GM23248 (cell line): ENCODE measurements at regions not wholly inside any gene's neighbourhood (a gene's known extent, or its start where the extent isn't known, plus 50 kb on each side); places are given as distances from the start of the nearest gene placed in this dataset.
"Not testable (repeated sequence)": the region's sequence is repeated elsewhere in the genome, so short reads cannot be mapped to it uniquely, and the experiment has no call there.

Source experiments
- DNase-seq: peaks from one replicate; pipeline ENCODE4 v3.0.0-alpha.2; 2015
- H2AFZ ChIP-seq: fragments of 200-600 bp; sonication (generic); 2 replicates; pipeline ENCODE4 v1.6.1; 2016; ENCODE audit warnings: antibody characterized with exemption
- H3F3A ChIP-seq: fragments of 200-600 bp; sonication (generic); 2 replicates; pipeline ENCODE4 v1.6.1; 2016; ENCODE audit warnings: mild to moderate bottlenecking, antibody characterized with exemption, mixed run types; ENCODE audit not compliant: insufficient read depth
- H3K27ac ChIP-seq: fragments of 200-600 bp; sonication (generic); 2 replicates; pipeline ENCODE4 v1.5.1; 2016; ENCODE audit warnings: mild to moderate bottlenecking
- H3K27me3 ChIP-seq: fragments of 200-600 bp; sonication (generic); replicated peaks from 2 replicates; pipeline ENCODE4 v1.6.1; 2016; ENCODE audit warnings: mild to moderate bottlenecking; ENCODE audit not compliant: insufficient read depth
- H3K36me3 ChIP-seq: fragments of 200-600 bp; sonication (generic); 2 replicates; pipeline ENCODE4 v1.6.1; 2016; ENCODE audit warnings: low read depth, mild to moderate bottlenecking
- H3K4me1 ChIP-seq: fragments of 200-600 bp; sonication (generic); 2 replicates; pipeline ENCODE4 v1.6.1; 2016; ENCODE audit warnings: mild to moderate bottlenecking; ENCODE audit not compliant: insufficient read depth
- H3K4me2 ChIP-seq: fragments of 200-600 bp; sonication (generic); one replicate; pipeline ENCODE4 v1.6.1; 2016; ENCODE audit warnings: mild to moderate bottlenecking; ENCODE audit not compliant: unreplicated experiment
- H3K4me3 ChIP-seq: fragments of 200-600 bp; sonication (generic); 2 replicates; pipeline ENCODE4 v1.5.1; 2016; ENCODE audit warnings: mild to moderate bottlenecking
- H3K79me2 ChIP-seq: fragments of 200-600 bp; sonication (generic); 2 replicates; pipeline ENCODE4 v1.6.1; 2016; ENCODE audit warnings: mild to moderate bottlenecking; ENCODE audit not compliant: insufficient read depth
- H3K9ac ChIP-seq: fragments of 200-600 bp; sonication (generic); 2 replicates; pipeline ENCODE4 v1.6.1; 2016; ENCODE audit warnings: mild to moderate bottlenecking
- H3K9me2 ChIP-seq: fragments of 200-600 bp; sonication (generic); 2 replicates; pipeline ENCODE4 v1.6.1; 2016; ENCODE audit warnings: mixed run types, mild to moderate bottlenecking, moderate library complexity; ENCODE audit not compliant: insufficient read depth
- H3K9me3 ChIP-seq: fragments of 200-600 bp; sonication (generic); one replicate; pipeline ENCODE4 v1.6.1; 2017; ENCODE audit warnings: low read depth
- H4K20me1 ChIP-seq: fragments of 200-600 bp; sonication (generic); 2 replicates; pipeline ENCODE4 v1.6.0; 2016; ENCODE audit not compliant: insufficient read depth
- EZH2 ChIP-seq: fragments of 200-600 bp; sonication (generic); IDR thresholded peaks from 2 replicates; pipeline ENCODE4 v1.6.1; 2018; ENCODE audit warnings: antibody characterized with exemption, mild to moderate bottlenecking; ENCODE audit not compliant: insufficient read depth, poor library complexity, severe bottlenecking
- EZH2phosphoT487 ChIP-seq: fragments of 200-600 bp; sonication (generic); IDR thresholded peaks from 2 replicates; pipeline ENCODE4 v1.6.1; 2018; ENCODE audit warnings: antibody characterized with exemption, moderate library complexity, mild to moderate bottlenecking, low read depth; ENCODE audit not compliant: insufficient read depth
- WGBS, 2 experiments: methylation state at CpG; one replicate each; pipeline ENCODE4 v1.1.6; 2015 to 2017; ENCODE audit warnings: low lambda C conversion rate in 2 of 2, low coverage in 1 of 2; ENCODE audit errors: missing lambda C conversion rate in 2 of 2; 5-methylcytosine and 5-hydroxymethylcytosine counted together
- in situ Hi-C: fragments of 300-500 bp; cut with MboI; formaldehyde crosslinking; loops from 2 replicates; pipeline ENCODE4 v1.15.0; 2020

GRCh38 chrX:112218388-112218787 lies 135.8 kb upstream of the TRPC5 start:
- Histone ChIP-seq H3K79me2 (no peaks in the 10 kb centered on the region), H3F3A (no peaks in the 10 kb centered on the region), H3K27me3 (no peaks in the 10 kb centered on the region), H3K9me3 (no peaks in the 10 kb centered on the region), H3K4me2 (no peak overlapping the region), H3K4me1 (no peaks in the 10 kb centered on the region), H4K20me1 (no peaks in the 10 kb centered on the region), H3K9ac (no peak overlapping the region), H3K36me3 (no peaks in the 10 kb centered on the region), H3K27ac (no peak overlapping the region), H3K4me3 (no peak overlapping the region), H2AFZ (no peak overlapping the region), H3K9me2 (no peaks in the 10 kb centered on the region)
- TF ChIP-seq EZH2, result no peak
- no peak for TF ChIP-seq EZH2phosphoT487
- 18 to 38% methylated on average over 4 of the region's 4 CpGs for WGBS, 2 experiments
- in situ Hi-C loops, result no loop called here
- DNase-seq, result no peak

- 11 to 14% methylated on average over 3 of the region's 3 CpGs for WGBS, 2 experiments
- peaks cover 4% of the 10 kb centered on the region; the same call in 1 of the 2 replicates for H3K4me1 ChIP-seq
- H2AFZ ChIP-seq, result no peak overlapping the region
- H3K79me2 ChIP-seq, result no peaks in the 10 kb centered on the region
- in situ Hi-C loops, result no loop called here
- H3K9me3 ChIP-seq, result no peaks in the 10 kb centered on the region
- no peak overlapping the region for H3K4me2 ChIP-seq
- H3F3A ChIP-seq, result no peaks in the 10 kb centered on the region
- no peaks in the 10 kb centered on the region for H3K27me3 ChIP-seq
- H4K20me1 ChIP-seq, result no peaks in the 10 kb centered on the region
- H3K36me3 ChIP-seq, result no peaks in the 10 kb centered on the region
- DNase-seq, result peak; percentile 65
- H3K27ac ChIP-seq, result no peak overlapping the region
- TF ChIP-seq EZH2phosphoT487 (no peak), EZH2 (no peak)
- H3K9me2 ChIP-seq, result no peaks in the 10 kb centered on the region
- no peak overlapping the region for H3K9ac ChIP-seq
- no peak overlapping the region for H3K4me3 ChIP-seq
Measured at GRCh38 chrX:112211459-112211858, 128.9 kb upstream of the TRPC5 start.

- no peak overlapping the region for H3K27ac ChIP-seq
- DNase-seq, result no peak
- no peak overlapping the region for H3K4me2 ChIP-seq
- no peaks in the 10 kb centered on the region for H3K27me3 ChIP-seq
- 5 to 11% methylated on average over 3 of the region's 3 CpGs for WGBS, 2 experiments
- TF ChIP-seq EZH2 (no peak), EZH2phosphoT487 (no peak)
- H3K4me1 ChIP-seq, result no peaks in the 10 kb centered on the region
- no peaks in the 10 kb centered on the region for H3K9me3 ChIP-seq
- H3K9me2 ChIP-seq, result no peaks in the 10 kb centered on the region
- H3K79me2 ChIP-seq, result no peaks in the 10 kb centered on the region
- no peak overlapping the region for H3K4me3 ChIP-seq
- no peaks in the 10 kb centered on the region for H3K36me3 ChIP-seq
- H4K20me1 ChIP-seq, result no peaks in the 10 kb centered on the region
- no peaks in the 10 kb centered on the region for H3F3A ChIP-seq
- no peak overlapping the region for H3K9ac ChIP-seq
- H2AFZ ChIP-seq, result no peak overlapping the region
- in situ Hi-C loops, result no loop called here
Measured at GRCh38 chrX:112197840-112198239, 115.3 kb upstream of the TRPC5 start.

- Histone ChIP-seq H3K4me1 (no peaks in the 10 kb centered on the region), H3F3A (no peaks in the 10 kb centered on the region), H2AFZ (no peak overlapping the region), H3K79me2 (no peaks in the 10 kb centered on the region), H3K4me2 (no peak overlapping the region), H3K36me3 (no peaks in the 10 kb centered on the region), H3K9me3 (no peaks in the 10 kb centered on the region), H3K27ac (no peak overlapping the region), H3K9ac (no peak overlapping the region), H4K20me1 (no peaks in the 10 kb centered on the region), H3K9me2 (no peaks in the 10 kb centered on the region), H3K4me3 (no peak overlapping the region), H3K27me3 (no peaks in the 10 kb centered on the region)
- in situ Hi-C loops, result no loop called here
- TF ChIP-seq EZH2, result no peak
- TF ChIP-seq EZH2phosphoT487, result no peak
- 51 to 70% methylated on average over 4 of the region's 4 CpGs for WGBS, 2 experiments
- DNase-seq, result no peak
Measured at GRCh38 chrX:112190646-112191045, 108.1 kb upstream of the TRPC5 start.

GRCh38 chrX:112181361-112181760 lies 98.8 kb upstream of the TRPC5 start:
- H3K4me1 ChIP-seq, DNase-seq, H4K20me1 ChIP-seq, H3K9me3 ChIP-seq, H3K27ac ChIP-seq, H3K27me3 ChIP-seq, H2AFZ ChIP-seq, H3K9ac ChIP-seq, H3K4me2 ChIP-seq, H3K9me2 ChIP-seq, H3F3A ChIP-seq, H3K79me2 ChIP-seq, H3K36me3 ChIP-seq, in situ Hi-C loops, H3K4me3 ChIP-seq: not testable (repeated sequence)
- WGBS, 2 experiments, result 22 to 29% methylated on average over 3 of the region's 3 CpGs
